Esophagus muscularis mucosa (tissue), 4 donors: ENCODE measurements at regions not wholly inside any gene's neighbourhood (a gene's known extent, or its start where the extent isn't known, plus 50 kb on each side); places are given as distances from the start of the nearest gene placed in this dataset.

Experiments used
- DNase-seq: peaks from one replicate; pipeline ENCODE4 v3.0.0-alpha.2; 2017; ENCODE audit errors: extremely low spot score
- H3K27ac ChIP-seq, 4 donors: fragments of 200-600 bp; sonication (generic); replicated peaks in 1 of 4; 1 replicate in 3 of 4; 2 replicates in 1 of 4; pipeline ENCODE4 v1.5.1; 2016 to 2019; ENCODE audit warnings: mild to moderate bottlenecking in 1 of 4
- H3K27me3 ChIP-seq, 4 donors: fragments of 200-600 bp; sonication (generic); one replicate each; pipeline versions ENCODE4 v1.5.1 to v1.6.0; 2016 to 2019
- H3K36me3 ChIP-seq, 4 donors: fragments of 200-600 bp; sonication (generic); one replicate each; pipeline ENCODE4 v1.5.1; 2016 to 2019
- H3K4me1 ChIP-seq, 4 donors: fragments of 200-600 bp; sonication (generic); one replicate each; pipeline ENCODE4 v1.5.1; 2016 to 2019
- H3K4me3 ChIP-seq, 4 donors: fragments of 200-600 bp; sonication (generic); 1 replicate in 2 of 4; 2 replicates in 2 of 4; pipeline ENCODE4 v1.5.1; 2016 to 2019; ENCODE audit warnings: mild to moderate bottlenecking in 4 of 4, moderate library complexity in 1 of 4
- H3K9me3 ChIP-seq, 4 donors: fragments of 200-600 bp; sonication (generic); 1 replicate in 3 of 4; 2 replicates in 1 of 4; pipeline ENCODE4 v1.5.1; 2016 to 2019
- EP300 ChIP-seq: sonication (generic); formaldehyde crosslinking; IDR thresholded peaks from one replicate; pipeline ENCODE4 v1.6.1; 2017; ENCODE audit warnings: antibody characterized with exemption
- POLR2A ChIP-seq: fragments of 450-650 bp; IDR thresholded peaks from one replicate; pipeline ENCODE4 v1.6.1; 2017; ENCODE audit warnings: antibody characterized with exemption, moderate library complexity, mild to moderate bottlenecking, low read depth
- POLR2AphosphoS5 ChIP-seq, 2 donors: sonication (generic); formaldehyde crosslinking; IDR thresholded peaks; one replicate each; pipeline ENCODE4 v1.6.1; 2017; ENCODE audit warnings: antibody characterized with exemption in 2 of 2
- WGBS: methylation state at CpG from one replicate; pipeline ENCODE4 v1.1.5; 2018; 5-methylcytosine and 5-hydroxymethylcytosine counted together
- intact Hi-C: fragments of 100-400 bp; cut with DNase I; formaldehyde crosslinking; loops from one replicate; pipeline ENCODE4 v1.15.1; 2023
- TF ChIP-seq, protein P1 (sequence below), 3 experiments: fragments of 200-600 bp in 2 of 3; fragments of 450-650 bp in 1 of 3; sonication (generic) in 2 of 3; IDR thresholded peaks; one replicate each; pipeline ENCODE4 v1.5.1; 2017 to 2019; ENCODE audit warnings: antibody characterized with exemption in 3 of 3, mild to moderate bottlenecking in 2 of 3, moderate library complexity in 1 of 3

GRCh38 chr1:68620571-68620970, 123.7 kb upstream of the DEPDC1 start:
- Histone ChIP-seq H3K27me3 (no peaks in the 10 kb centered on the region), H3K27ac (no peak overlapping the region), H3K36me3 (no peaks in the 10 kb centered on the region), H3K4me3 (no peak overlapping the region), H3K4me1 (peaks cover 0 to 15% (median 7%) of the 10 kb centered on the region in 4 donors), H3K9me3 (no peaks in the 10 kb centered on the region)
- 92% methylated on average over 1 of the region's 1 CpG for WGBS
- intact Hi-C loops: no loop called here
- TF ChIP-seq EP300 (no peak), POLR2A (no peak), POLR2AphosphoS5 (IDR thresholded peaks at IDR 0.05) (no peak)
- TF ChIP-seq, protein P1, sequence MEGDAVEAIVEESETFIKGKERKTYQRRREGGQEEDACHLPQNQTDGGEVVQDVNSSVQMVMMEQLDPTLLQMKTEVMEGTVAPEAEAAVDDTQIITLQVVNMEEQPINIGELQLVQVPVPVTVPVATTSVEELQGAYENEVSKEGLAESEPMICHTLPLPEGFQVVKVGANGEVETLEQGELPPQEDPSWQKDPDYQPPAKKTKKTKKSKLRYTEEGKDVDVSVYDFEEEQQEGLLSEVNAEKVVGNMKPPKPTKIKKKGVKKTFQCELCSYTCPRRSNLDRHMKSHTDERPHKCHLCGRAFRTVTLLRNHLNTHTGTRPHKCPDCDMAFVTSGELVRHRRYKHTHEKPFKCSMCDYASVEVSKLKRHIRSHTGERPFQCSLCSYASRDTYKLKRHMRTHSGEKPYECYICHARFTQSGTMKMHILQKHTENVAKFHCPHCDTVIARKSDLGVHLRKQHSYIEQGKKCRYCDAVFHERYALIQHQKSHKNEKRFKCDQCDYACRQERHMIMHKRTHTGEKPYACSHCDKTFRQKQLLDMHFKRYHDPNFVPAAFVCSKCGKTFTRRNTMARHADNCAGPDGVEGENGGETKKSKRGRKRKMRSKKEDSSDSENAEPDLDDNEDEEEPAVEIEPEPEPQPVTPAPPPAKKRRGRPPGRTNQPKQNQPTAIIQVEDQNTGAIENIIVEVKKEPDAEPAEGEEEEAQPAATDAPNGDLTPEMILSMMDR (IDR thresholded peaks at IDR 0.05): no peak
- DNase-seq: no peak

GRCh38 chr1:68623700-68624099, 126.8 kb upstream of the DEPDC1 start:
- DNase-seq: no peak
- Histone ChIP-seq H3K4me1 (peaks cover 0 to 15% (median 7%) of the 10 kb centered on the region in 4 donors), H3K9me3 (no peaks in the 10 kb centered on the region), H3K27ac (no peak overlapping the region), H3K4me3 (no peak overlapping the region), H3K27me3 (no peaks in the 10 kb centered on the region), H3K36me3 (no peaks in the 10 kb centered on the region)
- intact Hi-C loops: no loop called here
- TF ChIP-seq POLR2AphosphoS5 (IDR thresholded peaks at IDR 0.05): no peak
- no peak for TF ChIP-seq EP300
- no peak for TF ChIP-seq POLR2A
- TF ChIP-seq, protein P1 (IDR thresholded peaks at IDR 0.05): no peak
- 29% methylated on average over 2 of the region's 2 CpGs for WGBS

- H3K36me3 ChIP-seq: no peaks in the 10 kb centered on the region
- no peaks in the 10 kb centered on the region for H3K27me3 ChIP-seq
- DNase-seq: no peak
- TF ChIP-seq POLR2A (no peak), POLR2AphosphoS5 (IDR thresholded peaks at IDR 0.05) (no peak), EP300 (no peak)
- TF ChIP-seq, protein P1 (IDR thresholded peaks at IDR 0.05): no peak
- WGBS: 51% methylated on average over 3 of the region's 3 CpGs
- H3K27ac ChIP-seq: no peak overlapping the region
- intact Hi-C loops: no loop called here
- no peak overlapping the region for H3K4me3 ChIP-seq
- H3K4me1 ChIP-seq: peaks cover 0 to 15% (median 7%) of the 10 kb centered on the region in 4 donors
- no peaks in the 10 kb centered on the region for H3K9me3 ChIP-seq
Observed at GRCh38 chr1:68624233-68624632, 127.4 kb upstream of the DEPDC1 start.

DNA sequence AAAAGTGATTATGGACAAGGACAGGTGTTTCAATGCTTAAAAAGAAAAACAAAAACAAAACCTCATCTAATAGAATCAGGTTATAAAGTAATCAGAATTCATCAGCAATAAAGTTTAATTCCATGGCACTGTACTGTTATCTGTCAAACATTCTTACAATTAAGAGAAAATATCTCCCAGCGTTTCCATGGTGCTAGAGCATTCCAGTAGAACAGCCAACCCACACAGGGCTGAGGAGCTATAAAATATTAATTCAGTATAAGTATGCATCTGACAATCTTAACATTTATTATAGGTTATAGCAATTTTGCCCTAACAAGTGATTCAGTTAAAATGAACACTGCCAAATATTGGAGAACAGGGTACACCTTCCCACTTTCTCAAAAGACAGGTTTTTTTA, 128.7 kb upstream of the DEPDC1 start:
- WGBS: 94% methylated on average over 1 of the region's 1 CpG
- Histone ChIP-seq H3K27ac (no peak overlapping the region), H3K27me3 (no peaks in the 10 kb centered on the region), H3K36me3 (no peaks in the 10 kb centered on the region), H3K9me3 (no peaks in the 10 kb centered on the region), H3K4me1 (peaks cover 0 to 15% (median 7%) of the 10 kb centered on the region in 4 donors), H3K4me3 (no peak overlapping the region)
- DNase-seq: no peak
- intact Hi-C loops: no loop called here
- TF ChIP-seq POLR2A (no peak), EP300 (no peak), POLR2AphosphoS5 (IDR thresholded peaks at IDR 0.05) (no peak)
- TF ChIP-seq, protein P1 (IDR thresholded peaks at IDR 0.05): no peak

DNA sequence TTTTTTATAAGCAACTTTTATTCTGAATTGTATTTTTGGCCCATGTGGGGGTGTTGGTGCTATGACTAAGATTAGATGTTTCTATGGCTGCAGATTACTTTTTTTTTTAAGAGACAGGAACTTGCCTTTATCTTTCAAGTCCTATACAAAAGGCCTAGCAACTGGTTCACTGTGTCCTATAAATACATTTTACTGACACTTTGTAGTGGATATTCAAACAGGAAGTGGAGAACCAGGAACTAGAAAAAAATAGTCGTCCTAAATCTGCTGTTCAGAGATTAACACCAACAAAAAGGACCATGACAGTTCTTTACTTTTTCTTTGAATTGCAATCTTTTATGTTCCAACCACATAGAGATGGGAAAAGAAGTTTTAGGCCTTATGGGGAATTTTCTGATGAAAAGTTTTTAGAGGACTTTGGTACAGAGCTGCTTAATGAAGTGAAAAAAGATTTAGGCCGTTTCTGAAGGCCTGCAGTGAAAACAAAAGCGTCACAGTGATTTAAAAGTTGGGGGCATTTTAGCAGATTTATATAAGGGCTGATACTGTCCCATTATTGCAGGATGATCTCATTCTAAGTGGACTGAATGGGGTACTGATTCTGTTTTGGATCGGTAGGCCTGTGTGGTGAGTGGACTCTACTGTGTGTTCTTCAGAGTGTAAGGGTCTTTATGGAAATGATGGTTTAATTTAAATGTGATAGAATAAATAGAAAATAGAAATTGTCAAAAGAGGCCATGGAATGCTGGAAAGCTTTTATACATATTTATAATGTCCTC, 136.4 kb upstream of the DEPDC1 start:
- H3K9me3 ChIP-seq: no peaks in the 10 kb centered on the region
- no peak for DNase-seq
- no peak overlapping the region for H3K27ac ChIP-seq
- intact Hi-C loops: no loop called here
- no peak overlapping the region for H3K4me3 ChIP-seq
- H3K27me3 ChIP-seq: no peaks in the 10 kb centered on the region
- H3K36me3 ChIP-seq: no peaks in the 10 kb centered on the region
- no peak for TF ChIP-seq EP300
- TF ChIP-seq POLR2AphosphoS5 (IDR thresholded peaks at IDR 0.05): no peak
- TF ChIP-seq, protein P1 (IDR thresholded peaks at IDR 0.05): no peak
- no peak for TF ChIP-seq POLR2A
- 77% methylated on average over 4 of the region's 4 CpGs for WGBS
- H3K4me1 ChIP-seq: no peaks in the 10 kb centered on the region
